ENCODE measurements at regions not wholly inside any gene's neighbourhood (a gene's known extent, or its start where the extent isn't known, plus 50 kb on each side); places are given as distances from the start of the nearest gene placed in this dataset.

DNA sequence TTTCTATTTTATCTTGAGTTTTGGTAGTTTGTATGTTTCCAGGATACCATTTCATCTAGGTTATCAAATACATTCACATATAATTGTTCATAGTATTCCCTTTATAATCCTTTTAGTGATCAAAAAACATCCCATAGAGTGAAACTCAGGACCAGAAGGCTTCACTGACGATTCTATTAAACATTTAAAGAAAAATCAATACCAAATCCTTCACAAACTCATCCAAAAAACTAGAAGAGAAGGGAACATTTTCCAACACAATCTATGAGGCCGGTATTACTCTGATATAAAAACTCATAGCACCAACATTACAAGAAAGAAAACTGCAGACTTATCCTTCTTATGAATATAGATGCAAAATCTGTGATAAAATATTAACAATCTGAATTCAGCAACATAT lies 203.4 kb downstream of the ANKRD50 start:
- no CpG with 5 or more reads among the region's 2 CpGs for WGBS, 2 donors (ENCODE audit: extremely low coverage in 2 of 2, insufficient read length in 2 of 2, insufficient replicate concordance in 1 of 2)
- Histone ChIP-seq H2BK15ac (ENCODE audit: low read length) (no peak overlapping the region), H3K9ac (ENCODE audit: low read depth, low read length, poor library complexity) (no peak overlapping the region)

GRCh38 chr4:124514588-124514987 lies 197.9 kb downstream of the ANKRD50 start:
- H4K8ac ChIP-seq (ENCODE audit: low read depth, low read length) = no peak overlapping the region
- no peak overlapping the region for H3K4ac ChIP-seq (ENCODE audit: low read length)
- no peak overlapping the region for H3K4me2 ChIP-seq (ENCODE audit: insufficient read depth, low read length, poor library complexity, severe bottlenecking)
- no peak overlapping the region for H2BK120ac ChIP-seq (ENCODE audit: low read depth, low read length)
- no peak overlapping the region for H3K23ac ChIP-seq (ENCODE audit: low read depth, low read length, poor library complexity)
- no peak overlapping the region for H2BK5ac ChIP-seq (ENCODE audit: low read length)
- H4K91ac ChIP-seq (ENCODE audit: low read depth, low read length, poor library complexity) = no peak overlapping the region
- H2AFZ ChIP-seq (ENCODE audit: low read length) = no peak overlapping the region
- H2BK15ac ChIP-seq (ENCODE audit: low read length) = no peak overlapping the region
- H3K9ac ChIP-seq (ENCODE audit: low read depth, low read length, poor library complexity) = no peak overlapping the region
- H3K14ac ChIP-seq (ENCODE audit: low read length) = no peak overlapping the region
- H3K36me3 ChIP-seq (replicated peaks in 1 of 2; ENCODE audit: control insufficient read depth in 2 of 2, insufficient read depth in 2 of 2, low read length in 2 of 2) = no peaks in the 10 kb centered on the region
- H3K4me1 ChIP-seq (ENCODE audit: control insufficient read depth in 2 of 2, insufficient read depth in 1 of 2, low read depth in 1 of 2, low read length in 2 of 2) = no peaks in the 10 kb centered on the region
- H3K27ac ChIP-seq (replicated peaks; ENCODE audit: low read length) = no peak overlapping the region
- no peak overlapping the region for H2BK12ac ChIP-seq (ENCODE audit: low read length)
- H3K27me3 ChIP-seq (ENCODE audit: control insufficient read depth in 3 of 3, insufficient read depth in 3 of 3, low read depth in 1 of 3, low read length in 3 of 3) = no peaks in the 10 kb centered on the region
- no CpG with 5 or more reads among the region's 2 CpGs for WGBS, 2 donors (ENCODE audit: extremely low coverage in 2 of 2, insufficient read length in 2 of 2, insufficient replicate concordance in 1 of 2)
- no peaks in the 10 kb centered on the region for H3K79me1 ChIP-seq (ENCODE audit: low read depth, low read length)
- DNase-seq (ENCODE audit: low spot score) = no peak
- H3K18ac ChIP-seq (ENCODE audit: low read length) = no peak overlapping the region
- H3K9me3 ChIP-seq (replicated peaks in 1 of 2; ENCODE audit: control insufficient read depth in 2 of 2, insufficient read depth in 1 of 2, low read depth in 1 of 2, low read length in 2 of 2) = no peaks in the 10 kb centered on the region
- no peak overlapping the region for H2AK5ac ChIP-seq (ENCODE audit: low read depth, low read length)
- no peak overlapping the region for H3K4me3 ChIP-seq (ENCODE audit: low read length in 2 of 2)

More for the DNA sequence above, 203.4 kb downstream of the ANKRD50 start:
- H2BK120ac ChIP-seq (ENCODE audit: low read depth, low read length) = no peak overlapping the region
- no peaks in the 10 kb centered on the region for H3K4me1 ChIP-seq (ENCODE audit: control insufficient read depth in 2 of 2, insufficient read depth in 1 of 2, low read depth in 1 of 2, low read length in 2 of 2)
- no peak overlapping the region for H3K27ac ChIP-seq (replicated peaks; ENCODE audit: low read length)
- no peaks in the 10 kb centered on the region for H3K36me3 ChIP-seq (replicated peaks in 1 of 2; ENCODE audit: control insufficient read depth in 2 of 2, insufficient read depth in 2 of 2, low read length in 2 of 2)
- H3K4ac ChIP-seq (ENCODE audit: low read length) = no peak overlapping the region
- no peak overlapping the region for H2AK5ac ChIP-seq (ENCODE audit: low read depth, low read length)
- no peak overlapping the region for H3K23ac ChIP-seq (ENCODE audit: low read depth, low read length, poor library complexity)
- H4K8ac ChIP-seq (ENCODE audit: low read depth, low read length) = no peak overlapping the region
- H3K9me3 ChIP-seq (replicated peaks in 1 of 2; ENCODE audit: control insufficient read depth in 2 of 2, insufficient read depth in 1 of 2, low read depth in 1 of 2, low read length in 2 of 2) = no peaks in the 10 kb centered on the region
- no peak overlapping the region for H3K18ac ChIP-seq (ENCODE audit: low read length)
- no peaks in the 10 kb centered on the region for H3K27me3 ChIP-seq (ENCODE audit: control insufficient read depth in 3 of 3, insufficient read depth in 3 of 3, low read depth in 1 of 3, low read length in 3 of 3)
- no peak overlapping the region for H2BK5ac ChIP-seq (ENCODE audit: low read length)
- H3K4me2 ChIP-seq (ENCODE audit: insufficient read depth, low read length, poor library complexity, severe bottlenecking) = no peak overlapping the region
- no peak overlapping the region for H2BK12ac ChIP-seq (ENCODE audit: low read length)
- H3K14ac ChIP-seq (ENCODE audit: low read length) = no peak overlapping the region
- no peak overlapping the region for H4K91ac ChIP-seq (ENCODE audit: low read depth, low read length, poor library complexity)
- H3K4me3 ChIP-seq (ENCODE audit: low read length in 2 of 2) = no peak overlapping the region
- no peak overlapping the region for H2AFZ ChIP-seq (ENCODE audit: low read length)
- DNase-seq (ENCODE audit: low spot score) = no peak
- H3K79me1 ChIP-seq (ENCODE audit: low read depth, low read length) = no peaks in the 10 kb centered on the region

GRCh38 chr4:124515591-124515990 lies 196.9 kb downstream of the ANKRD50 start:
- no peak overlapping the region for H3K27ac ChIP-seq (replicated peaks; ENCODE audit: low read length)
- no peaks in the 10 kb centered on the region for H3K27me3 ChIP-seq (ENCODE audit: control insufficient read depth in 3 of 3, insufficient read depth in 3 of 3, low read depth in 1 of 3, low read length in 3 of 3)
- H2BK12ac ChIP-seq (ENCODE audit: low read length) = no peak overlapping the region
- no peak overlapping the region for H3K4ac ChIP-seq (ENCODE audit: low read length)
- H3K9me3 ChIP-seq (replicated peaks in 1 of 2; ENCODE audit: control insufficient read depth in 2 of 2, insufficient read depth in 1 of 2, low read depth in 1 of 2, low read length in 2 of 2) = no peaks in the 10 kb centered on the region
- no peak overlapping the region for H3K4me3 ChIP-seq (ENCODE audit: low read length in 2 of 2)
- no peak overlapping the region for H2BK120ac ChIP-seq (ENCODE audit: low read depth, low read length)
- no peak overlapping the region for H4K91ac ChIP-seq (ENCODE audit: low read depth, low read length, poor library complexity)
- no peak overlapping the region for H3K18ac ChIP-seq (ENCODE audit: low read length)
- no peak overlapping the region for H3K14ac ChIP-seq (ENCODE audit: low read length)
- no peak overlapping the region for H2BK5ac ChIP-seq (ENCODE audit: low read length)
- no peak overlapping the region for H3K9ac ChIP-seq (ENCODE audit: low read depth, low read length, poor library complexity)
- DNase-seq (ENCODE audit: low spot score) = no peak
- H4K8ac ChIP-seq (ENCODE audit: low read depth, low read length) = no peak overlapping the region
- H3K23ac ChIP-seq (ENCODE audit: low read depth, low read length, poor library complexity) = no peak overlapping the region
- WGBS, 2 donors (ENCODE audit: extremely low coverage in 2 of 2, insufficient read length in 2 of 2, insufficient replicate concordance in 1 of 2) = no CpG with 5 or more reads among the region's 1 CpG
- no peak overlapping the region for H3K4me2 ChIP-seq (ENCODE audit: insufficient read depth, low read length, poor library complexity, severe bottlenecking)
- H2BK15ac ChIP-seq (ENCODE audit: low read length) = no peak overlapping the region
- no peaks in the 10 kb centered on the region for H3K36me3 ChIP-seq (replicated peaks in 1 of 2; ENCODE audit: control insufficient read depth in 2 of 2, insufficient read depth in 2 of 2, low read length in 2 of 2)
- no peak overlapping the region for H2AK5ac ChIP-seq (ENCODE audit: low read depth, low read length)
- no peaks in the 10 kb centered on the region for H3K4me1 ChIP-seq (ENCODE audit: control insufficient read depth in 2 of 2, insufficient read depth in 1 of 2, low read depth in 1 of 2, low read length in 2 of 2)
- H3K79me1 ChIP-seq (ENCODE audit: low read depth, low read length) = no peaks in the 10 kb centered on the region
- peak overlapping the region; percentile 89 for H2AFZ ChIP-seq (ENCODE audit: low read length)

GRCh38 chr4:124519196-124519595 lies 193.3 kb downstream of the ANKRD50 start:
- no peak for DNase-seq (ENCODE audit: low spot score)
- no peak overlapping the region for H2AK5ac ChIP-seq (ENCODE audit: low read depth, low read length)
- no peak overlapping the region for H3K4me3 ChIP-seq (ENCODE audit: low read length in 2 of 2)
- H3K27me3 ChIP-seq (ENCODE audit: control insufficient read depth in 3 of 3, insufficient read depth in 3 of 3, low read depth in 1 of 3, low read length in 3 of 3) = no peaks in the 10 kb centered on the region
- no peak overlapping the region for H3K14ac ChIP-seq (ENCODE audit: low read length)
- no peak overlapping the region for H4K8ac ChIP-seq (ENCODE audit: low read depth, low read length)
- no peak overlapping the region for H3K4me2 ChIP-seq (ENCODE audit: insufficient read depth, low read length, poor library complexity, severe bottlenecking)
- H3K9me3 ChIP-seq (replicated peaks in 1 of 2; ENCODE audit: control insufficient read depth in 2 of 2, insufficient read depth in 1 of 2, low read depth in 1 of 2, low read length in 2 of 2) = peaks cover 0 to 3% of the 10 kb centered on the region in 2 donors
- no peak overlapping the region for H2BK12ac ChIP-seq (ENCODE audit: low read length)
- H4K91ac ChIP-seq (ENCODE audit: low read depth, low read length, poor library complexity) = no peak overlapping the region
- H2AFZ ChIP-seq (ENCODE audit: low read length) = no peak overlapping the region
- H3K18ac ChIP-seq (ENCODE audit: low read length) = no peak overlapping the region
- H3K4me1 ChIP-seq (ENCODE audit: control insufficient read depth in 2 of 2, insufficient read depth in 1 of 2, low read depth in 1 of 2, low read length in 2 of 2) = no peaks in the 10 kb centered on the region
- H2BK120ac ChIP-seq (ENCODE audit: low read depth, low read length) = no peak overlapping the region
- H3K79me1 ChIP-seq (ENCODE audit: low read depth, low read length) = no peaks in the 10 kb centered on the region
- no peak overlapping the region for H3K9ac ChIP-seq (ENCODE audit: low read depth, low read length, poor library complexity)
- no peaks in the 10 kb centered on the region for H3K36me3 ChIP-seq (replicated peaks in 1 of 2; ENCODE audit: control insufficient read depth in 2 of 2, insufficient read depth in 2 of 2, low read length in 2 of 2)
- H2BK15ac ChIP-seq (ENCODE audit: low read length) = no peak overlapping the region
- H2BK5ac ChIP-seq (ENCODE audit: low read length) = no peak overlapping the region
- H3K4ac ChIP-seq (ENCODE audit: low read length) = no peak overlapping the region
- WGBS, 2 donors (ENCODE audit: extremely low coverage in 2 of 2, insufficient read length in 2 of 2, insufficient replicate concordance in 1 of 2) = no CpG with 5 or more reads among the region's 1 CpG
- H3K27ac ChIP-seq (replicated peaks; ENCODE audit: low read length) = no peak overlapping the region
- H3K23ac ChIP-seq (ENCODE audit: low read depth, low read length, poor library complexity) = no peak overlapping the region
